ENCODE measurements at regions not wholly inside any gene's neighbourhood (a gene's known extent, or its start where the extent isn't known, plus 50 kb on each side); places are given as distances from the start of the nearest gene placed in this dataset.

DNA sequence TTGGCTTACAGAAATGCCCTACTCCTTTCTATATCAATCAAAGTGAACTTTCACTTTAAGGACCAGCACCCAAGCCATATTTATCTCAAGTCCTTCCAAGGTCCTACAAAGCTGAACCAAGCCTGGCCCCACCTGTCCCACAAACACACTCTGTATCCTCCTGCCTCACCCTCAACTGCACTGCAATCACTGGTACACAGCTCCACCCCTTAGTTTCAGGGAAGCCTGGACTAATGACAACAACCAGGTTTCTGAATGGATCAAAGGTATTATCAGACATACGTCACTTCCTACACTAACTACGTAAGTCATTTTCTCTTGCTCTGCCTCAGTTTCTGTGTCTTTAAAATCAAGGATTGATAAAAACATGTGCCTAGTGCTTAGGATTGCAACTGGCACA is 205.6 kb upstream of the HS3ST1 start:
- H3K27me3 ChIP-seq (replicated peaks; ENCODE audit: insufficient read depth, low read depth, low read length, poor library complexity), result no peaks in the 10 kb centered on the region
- peaks cover 38% of the 10 kb centered on the region for H3K9me3 ChIP-seq (ENCODE audit: low read depth, low read length, poor library complexity, severe bottlenecking)
- no peaks in the 10 kb centered on the region for H3K4me1 ChIP-seq (ENCODE audit: insufficient read depth, low read length, poor library complexity, severe bottlenecking)
- H3K27ac ChIP-seq (ENCODE audit: low read depth, low read length, poor library complexity, severe bottlenecking), result no peak overlapping the region
- intact Hi-C loops (cut with micrococcal nuclease; ENCODE audit: unreplicated experiment), result no loop called here
- TF ChIP-seq, protein P1, sequence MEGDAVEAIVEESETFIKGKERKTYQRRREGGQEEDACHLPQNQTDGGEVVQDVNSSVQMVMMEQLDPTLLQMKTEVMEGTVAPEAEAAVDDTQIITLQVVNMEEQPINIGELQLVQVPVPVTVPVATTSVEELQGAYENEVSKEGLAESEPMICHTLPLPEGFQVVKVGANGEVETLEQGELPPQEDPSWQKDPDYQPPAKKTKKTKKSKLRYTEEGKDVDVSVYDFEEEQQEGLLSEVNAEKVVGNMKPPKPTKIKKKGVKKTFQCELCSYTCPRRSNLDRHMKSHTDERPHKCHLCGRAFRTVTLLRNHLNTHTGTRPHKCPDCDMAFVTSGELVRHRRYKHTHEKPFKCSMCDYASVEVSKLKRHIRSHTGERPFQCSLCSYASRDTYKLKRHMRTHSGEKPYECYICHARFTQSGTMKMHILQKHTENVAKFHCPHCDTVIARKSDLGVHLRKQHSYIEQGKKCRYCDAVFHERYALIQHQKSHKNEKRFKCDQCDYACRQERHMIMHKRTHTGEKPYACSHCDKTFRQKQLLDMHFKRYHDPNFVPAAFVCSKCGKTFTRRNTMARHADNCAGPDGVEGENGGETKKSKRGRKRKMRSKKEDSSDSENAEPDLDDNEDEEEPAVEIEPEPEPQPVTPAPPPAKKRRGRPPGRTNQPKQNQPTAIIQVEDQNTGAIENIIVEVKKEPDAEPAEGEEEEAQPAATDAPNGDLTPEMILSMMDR (conservative IDR thresholded peaks at IDR 0.05; ENCODE audit: low read depth, low read length), result no peak
- TF ChIP-seq EZH2 (IDR thresholded peaks at IDR 0.05; ENCODE audit: borderline replicate concordance, low read depth, low read length, poor library complexity, severe bottlenecking), result no peak
- ChIA-PET CTCF (no interaction called here), POLR2A (ENCODE audit: low non-redundant PET) (no interaction called here)
- H3K36me3 ChIP-seq (ENCODE audit: insufficient read depth, low read length, poor library complexity, severe bottlenecking), result no peaks in the 10 kb centered on the region
- no peak for DNase-seq (ENCODE audit: low spot score)
- BruUV-seq (replicated peaks), result no TSS peak
- H3K4me3 ChIP-seq (ENCODE audit: low read depth, low read length, poor library complexity, severe bottlenecking), result no peak overlapping the region

DNA sequence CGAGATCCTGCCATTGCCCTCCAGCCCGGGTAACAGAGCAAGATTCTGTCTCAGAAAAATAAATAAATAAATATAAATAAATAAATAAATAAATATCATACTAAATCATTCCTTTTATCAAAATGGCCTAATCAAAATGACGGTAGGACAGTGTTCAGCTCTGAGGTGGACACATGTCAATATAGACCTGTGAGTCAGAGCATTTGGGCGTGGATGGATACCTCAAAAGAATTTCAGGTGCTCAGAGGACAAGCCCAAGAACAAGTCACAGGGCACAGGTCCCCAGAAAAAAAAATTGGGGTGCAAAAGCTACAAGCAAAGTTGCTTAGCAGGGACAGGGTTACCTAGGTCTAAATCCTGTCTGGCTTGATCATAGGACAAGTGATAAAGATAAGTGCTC is 204.7 kb upstream of the HS3ST1 start:
- H3K36me3 ChIP-seq (ENCODE audit: insufficient read depth, low read length, poor library complexity, severe bottlenecking), result no peaks in the 10 kb centered on the region
- no peak for DNase-seq (ENCODE audit: low spot score)
- H3K9me3 ChIP-seq (ENCODE audit: low read depth, low read length, poor library complexity, severe bottlenecking), result peaks cover 39% of the 10 kb centered on the region
- ChIA-PET POLR2A (ENCODE audit: low non-redundant PET) (no interaction called here), CTCF (no interaction called here)
- H3K27me3 ChIP-seq (replicated peaks; ENCODE audit: insufficient read depth, low read depth, low read length, poor library complexity), result no peaks in the 10 kb centered on the region
- intact Hi-C loops (cut with micrococcal nuclease; ENCODE audit: unreplicated experiment), result no loop called here
- TF ChIP-seq, protein P1 (conservative IDR thresholded peaks at IDR 0.05; ENCODE audit: low read depth, low read length), result no peak
- TF ChIP-seq EZH2 (IDR thresholded peaks at IDR 0.05; ENCODE audit: borderline replicate concordance, low read depth, low read length, poor library complexity, severe bottlenecking), result no peak
- no TSS peak for BruUV-seq (replicated peaks)
- no peak overlapping the region for H3K27ac ChIP-seq (ENCODE audit: low read depth, low read length, poor library complexity, severe bottlenecking)
- H3K4me3 ChIP-seq (ENCODE audit: low read depth, low read length, poor library complexity, severe bottlenecking), result no peak overlapping the region
- no peaks in the 10 kb centered on the region for H3K4me1 ChIP-seq (ENCODE audit: insufficient read depth, low read length, poor library complexity, severe bottlenecking)

DNA sequence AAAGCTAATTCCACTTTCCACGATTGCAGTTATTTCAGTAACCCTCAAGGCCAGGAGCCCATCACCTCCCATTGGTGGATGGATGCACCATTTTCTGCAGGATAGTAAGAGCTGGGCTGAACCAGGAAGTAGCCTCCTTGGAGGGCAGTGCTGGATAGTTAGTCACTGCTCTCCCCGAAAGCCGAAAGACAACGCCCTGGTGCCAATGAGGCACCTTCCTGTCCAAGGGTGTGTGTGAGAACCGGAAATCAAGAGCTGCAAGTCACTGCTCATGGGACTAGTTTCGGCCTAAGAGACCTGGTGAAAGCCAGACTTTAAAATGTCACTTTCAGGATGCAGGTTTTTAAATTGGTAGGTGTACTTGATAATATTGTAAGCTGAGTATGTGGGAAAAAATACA is 203.8 kb upstream of the HS3ST1 start:
- POLR2A ChIA-PET (ENCODE audit: low non-redundant PET), result no interaction called here
- BruUV-seq (replicated peaks), result no TSS peak
- Histone ChIP-seq H3K4me1 (ENCODE audit: insufficient read depth, low read length, poor library complexity, severe bottlenecking) (no peaks in the 10 kb centered on the region), H3K27ac (ENCODE audit: low read depth, low read length, poor library complexity, severe bottlenecking) (no peak overlapping the region), H3K27me3 (replicated peaks; ENCODE audit: insufficient read depth, low read depth, low read length, poor library complexity) (no peaks in the 10 kb centered on the region), H3K36me3 (ENCODE audit: insufficient read depth, low read length, poor library complexity, severe bottlenecking) (no peaks in the 10 kb centered on the region), H3K4me3 (ENCODE audit: low read depth, low read length, poor library complexity, severe bottlenecking) (no peak overlapping the region), H3K9me3 (ENCODE audit: low read depth, low read length, poor library complexity, severe bottlenecking) (peaks cover 39% of the 10 kb centered on the region)
- intact Hi-C loops (cut with micrococcal nuclease; ENCODE audit: unreplicated experiment), result no loop called here
- CTCF ChIA-PET, result no interaction called here
- DNase-seq (ENCODE audit: low spot score), result no peak
- no peak for TF ChIP-seq EZH2 (IDR thresholded peaks at IDR 0.05; ENCODE audit: borderline replicate concordance, low read depth, low read length, poor library complexity, severe bottlenecking)
- TF ChIP-seq, protein P1 (conservative IDR thresholded peaks at IDR 0.05; ENCODE audit: low read depth, low read length), result no peak

Measured in A673 (cell line).